ENCODE measurements at regions not wholly inside any gene's neighbourhood (a gene's known extent, or its start where the extent isn't known, plus 50 kb on each side); places are given as distances from the start of the nearest gene placed in this dataset.
"Not testable (repeated sequence)": the region's sequence is repeated elsewhere in the genome, so short reads cannot be mapped to it uniquely, and the experiment has no call there.

DNA sequence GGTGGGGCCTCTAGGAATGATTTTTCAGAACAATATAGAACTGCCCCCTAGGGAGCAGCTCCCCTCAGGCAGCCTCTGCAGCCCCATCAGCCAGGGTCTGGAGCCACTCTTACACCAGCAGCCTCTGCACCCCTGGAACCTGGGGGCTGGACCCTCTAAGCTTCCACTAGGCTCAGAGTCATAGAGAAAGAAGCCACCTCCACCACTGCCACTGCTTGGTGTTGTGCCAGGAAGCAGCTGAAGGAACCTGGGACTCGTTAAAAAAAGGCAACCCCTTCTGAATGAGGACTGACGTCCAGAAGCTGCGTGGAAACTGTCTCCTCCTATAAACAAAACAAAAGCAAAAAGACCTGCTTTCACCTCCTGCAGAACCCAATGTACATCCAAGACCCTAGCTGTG is 98.1 kb upstream of the HS6ST1 start:
- H3K27me3 ChIP-seq (ENCODE audit: low read length): no peaks in the 10 kb centered on the region
- intact Hi-C loops (cut with micrococcal nuclease): no loop called here
- H3K4me3 ChIP-seq (ENCODE audit: low read length): no peak overlapping the region
- no peaks in the 10 kb centered on the region for H3K36me3 ChIP-seq (ENCODE audit: low read depth, low read length)
- H3F3A ChIP-seq (ENCODE audit: low read length, unreplicated experiment): no peaks in the 10 kb centered on the region
- no peak overlapping the region for H3K4me2 ChIP-seq (ENCODE audit: low read length)
- CTCF ChIA-PET: no interaction called here
- POLR2A ChIA-PET (ENCODE audit: unreplicated experiment): no interaction called here
- TF ChIP-seq, protein P1, sequence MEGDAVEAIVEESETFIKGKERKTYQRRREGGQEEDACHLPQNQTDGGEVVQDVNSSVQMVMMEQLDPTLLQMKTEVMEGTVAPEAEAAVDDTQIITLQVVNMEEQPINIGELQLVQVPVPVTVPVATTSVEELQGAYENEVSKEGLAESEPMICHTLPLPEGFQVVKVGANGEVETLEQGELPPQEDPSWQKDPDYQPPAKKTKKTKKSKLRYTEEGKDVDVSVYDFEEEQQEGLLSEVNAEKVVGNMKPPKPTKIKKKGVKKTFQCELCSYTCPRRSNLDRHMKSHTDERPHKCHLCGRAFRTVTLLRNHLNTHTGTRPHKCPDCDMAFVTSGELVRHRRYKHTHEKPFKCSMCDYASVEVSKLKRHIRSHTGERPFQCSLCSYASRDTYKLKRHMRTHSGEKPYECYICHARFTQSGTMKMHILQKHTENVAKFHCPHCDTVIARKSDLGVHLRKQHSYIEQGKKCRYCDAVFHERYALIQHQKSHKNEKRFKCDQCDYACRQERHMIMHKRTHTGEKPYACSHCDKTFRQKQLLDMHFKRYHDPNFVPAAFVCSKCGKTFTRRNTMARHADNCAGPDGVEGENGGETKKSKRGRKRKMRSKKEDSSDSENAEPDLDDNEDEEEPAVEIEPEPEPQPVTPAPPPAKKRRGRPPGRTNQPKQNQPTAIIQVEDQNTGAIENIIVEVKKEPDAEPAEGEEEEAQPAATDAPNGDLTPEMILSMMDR (conservative IDR thresholded peaks at IDR 0.05; ENCODE audit: low read depth, low read length): no peak
- TF ChIP-seq EZH2phosphoT487 (IDR thresholded peaks at IDR 0.05; ENCODE audit: borderline replicate concordance, low read length): no peak
- TF ChIP-seq EZH2 (IDR thresholded peaks at IDR 0.05; ENCODE audit: low read length, unreplicated experiment): no peak
- ATAC-seq: no peak
- BruUV-seq (replicated peaks): no TSS peak
- H3K4me1 ChIP-seq (ENCODE audit: insufficient read depth, low read length): peaks cover under 1% of the 10 kb centered on the region; the same call in 1 of the 2 replicates
- H3K9ac ChIP-seq (ENCODE audit: low read length): no peak overlapping the region
- H4K20me1 ChIP-seq (ENCODE audit: low read length): no peaks in the 10 kb centered on the region
- no peaks in the 10 kb centered on the region for H3K79me2 ChIP-seq (ENCODE audit: low read length)
- H3K27ac ChIP-seq (ENCODE audit: low read length): no peak overlapping the region
- no peak for DNase-seq
- H3K9me3 ChIP-seq (ENCODE audit: low read length): no peaks in the 10 kb centered on the region
- no peak overlapping the region for H2AFZ ChIP-seq (ENCODE audit: low read length)
- no peaks in the 10 kb centered on the region for H3K9me2 ChIP-seq (replicated peaks; ENCODE audit: low read length)

DNA sequence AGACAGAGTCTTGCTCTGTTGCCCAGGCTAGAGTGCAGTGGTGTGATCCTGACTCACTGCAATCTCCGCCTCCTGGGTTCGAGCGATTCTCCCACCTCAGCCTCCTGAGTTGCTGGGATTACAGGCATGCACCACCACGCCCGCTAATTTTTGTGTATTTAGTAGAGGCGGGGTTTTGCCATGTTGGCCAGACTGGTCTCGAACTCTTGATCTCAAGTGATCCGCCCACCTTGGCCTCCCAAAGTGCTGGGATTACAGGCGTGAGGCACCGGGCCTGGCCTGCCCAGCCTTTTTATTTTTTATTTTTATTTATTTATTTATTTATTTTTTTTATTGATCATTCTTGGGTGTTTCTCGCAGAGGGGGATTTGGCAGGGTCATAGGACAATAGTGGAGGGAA is 98.6 kb upstream of the HS6ST1 start:
- H3K36me3 ChIP-seq (ENCODE audit: low read depth, low read length); ATAC-seq; H3K4me2 ChIP-seq (ENCODE audit: low read length); H3K27me3 ChIP-seq (ENCODE audit: low read length); H3K79me2 ChIP-seq (ENCODE audit: low read length); H4K20me1 ChIP-seq (ENCODE audit: low read length); CTCF ChIA-PET; POLR2A ChIA-PET (ENCODE audit: unreplicated experiment); H3K4me1 ChIP-seq (ENCODE audit: insufficient read depth, low read length); H3F3A ChIP-seq (ENCODE audit: low read length, unreplicated experiment); H3K9me3 ChIP-seq (ENCODE audit: low read length); H3K27ac ChIP-seq (ENCODE audit: low read length); DNase-seq; H2AFZ ChIP-seq (ENCODE audit: low read length); BruUV-seq (replicated peaks); intact Hi-C loops (cut with micrococcal nuclease); H3K4me3 ChIP-seq (ENCODE audit: low read length); H3K9me2 ChIP-seq (replicated peaks; ENCODE audit: low read length); H3K9ac ChIP-seq (ENCODE audit: low read length): not testable (repeated sequence)

DNA sequence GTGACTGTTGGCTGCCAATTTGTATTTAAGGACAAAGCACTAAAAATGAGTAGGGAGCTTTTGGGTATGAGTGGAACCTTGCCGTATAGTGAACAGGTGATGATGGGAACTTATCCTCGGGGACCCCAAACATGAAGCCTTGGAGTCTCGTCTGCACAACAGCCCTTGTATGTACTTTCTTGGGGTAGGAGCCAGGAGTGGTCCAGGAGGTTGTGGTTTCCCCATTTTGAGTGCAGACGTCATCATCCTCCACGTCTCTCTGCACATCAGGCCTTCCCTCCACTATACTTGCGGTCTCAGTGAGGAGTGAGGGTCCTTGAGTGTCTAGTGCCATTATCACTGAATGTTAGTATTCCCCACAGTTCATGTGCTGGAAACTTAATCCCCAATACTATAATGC is 101.5 kb upstream of the HS6ST1 start:
- ChIA-PET CTCF (no interaction called here), POLR2A (ENCODE audit: unreplicated experiment) (no interaction called here)
- Histone ChIP-seq H3K4me2 (ENCODE audit: low read length) (no peak overlapping the region), H3K9ac (ENCODE audit: low read length) (no peak overlapping the region), H3K9me2 (replicated peaks; ENCODE audit: low read length) (no peaks in the 10 kb centered on the region), H3K9me3 (ENCODE audit: low read length) (no peaks in the 10 kb centered on the region), H4K20me1 (ENCODE audit: low read length) (no peaks in the 10 kb centered on the region), H3K27ac (ENCODE audit: low read length) (no peak overlapping the region), H3F3A (ENCODE audit: low read length, unreplicated experiment) (no peaks in the 10 kb centered on the region), H3K4me3 (ENCODE audit: low read length) (no peak overlapping the region), H3K4me1 (ENCODE audit: insufficient read depth, low read length) (peaks cover 16% of the 10 kb centered on the region), H2AFZ (ENCODE audit: low read length) (no peak overlapping the region), H3K27me3 (ENCODE audit: low read length) (no peaks in the 10 kb centered on the region), H3K36me3 (ENCODE audit: low read depth, low read length) (no peaks in the 10 kb centered on the region), H3K79me2 (ENCODE audit: low read length) (no peaks in the 10 kb centered on the region)
- BruUV-seq (replicated peaks): no TSS peak
- no peak for TF ChIP-seq EZH2phosphoT487 (IDR thresholded peaks at IDR 0.05; ENCODE audit: borderline replicate concordance, low read length)
- no peak for TF ChIP-seq EZH2 (IDR thresholded peaks at IDR 0.05; ENCODE audit: low read length, unreplicated experiment)
- TF ChIP-seq, protein P1 (conservative IDR thresholded peaks at IDR 0.05; ENCODE audit: low read depth, low read length): no peak
- intact Hi-C loops (cut with micrococcal nuclease): no loop called here
- DNase-seq (no peak), ATAC-seq (no peak)
